WTC11 (cell line): ENCODE measurements at regions not wholly inside any gene's neighbourhood (a gene's known extent, or its start where the extent isn't known, plus 50 kb on each side); places are given as distances from the start of the nearest gene placed in this dataset.

ENCODE experiments used
- ATAC-seq: fragments of 200-7000 bp; cut with Tn5 transposase; 2 replicates; pipeline ENCODE4 v1.10.0; 2021; ENCODE audit warnings: mild to moderate bottlenecking, moderate library complexity
- CTCF ChIA-PET: fragments of 300-600 bp; sonication (Branson Sonifier 250); formaldehyde crosslinking; loops from one replicate; lab custom pipeline; 2021; ENCODE audit warnings: antibody characterized with exemption; lab: Charles Lee
- POLR2A ChIA-PET: fragments of 350-600 bp; sonication (Branson Sonifier 250); formaldehyde crosslinking; loops from one replicate; lab custom pipeline; 2021; ENCODE audit warnings: antibody characterized with exemption; lab: Charles Lee
- DNase-seq: peaks from one replicate; pipeline ENCODE4 v3.0.0; 2021; ENCODE audit warnings: low spot score
- H3K27ac Mint-ChIP-seq: 2 replicates; pipeline ENCODE4 v1.8.0; 2021; ENCODE audit warnings: mixed read lengths
- H3K27me3 Mint-ChIP-seq: 2 replicates; pipeline ENCODE4 v1.8.0; 2021; ENCODE audit warnings: low read depth, mild to moderate bottlenecking, moderate library complexity, mixed read lengths
- H3K36me3 Mint-ChIP-seq: 2 replicates; pipeline ENCODE4 v1.8.0; 2021; ENCODE audit warnings: mixed read lengths
- H3K4me1 Mint-ChIP-seq: 2 replicates; pipeline ENCODE4 v1.8.0; 2022; ENCODE audit warnings: mixed read lengths
- H3K4me3 Mint-ChIP-seq: 2 replicates; pipeline ENCODE4 v1.8.0; 2021; ENCODE audit warnings: mild to moderate bottlenecking, moderate library complexity, mixed read lengths
- H3K9me3 Mint-ChIP-seq: 2 replicates; pipeline ENCODE4 v1.8.0; 2021; ENCODE audit warnings: mixed read lengths
- CBFB ChIP-seq: sonication (generic); formaldehyde crosslinking; IDR thresholded peaks from 2 replicates; pipeline ENCODE4 v1.8.1; 2022; ENCODE audit warnings: mild to moderate bottlenecking, low read depth, missing genetic modification reagents
- FOXK1 ChIP-seq: sonication (generic); formaldehyde crosslinking; IDR thresholded peaks from 2 replicates; pipeline ENCODE4 v1.8.0; 2022; ENCODE audit warnings: mild to moderate bottlenecking, moderate library complexity, missing genetic modification reagents
- FOXP1 ChIP-seq: sonication (generic); formaldehyde crosslinking; IDR thresholded peaks from 2 replicates; pipeline ENCODE4 v1.8.0; 2022; ENCODE audit warnings: missing genetic modification reagents, mild to moderate bottlenecking, moderate library complexity, borderline replicate concordance
- GABPB1 ChIP-seq: sonication (generic); formaldehyde crosslinking; IDR thresholded peaks from 2 replicates; pipeline ENCODE4 v1.8.1; 2023; ENCODE audit warnings: mild to moderate bottlenecking, missing genetic modification reagents
- MXD4 ChIP-seq: fragments of 250-450 bp; sonication (Bioruptor Pico); IDR thresholded peaks from 2 replicates; pipeline ENCODE4 v1.8.0; 2021; ENCODE audit warnings: mild to moderate bottlenecking, moderate library complexity, borderline replicate concordance
- NFE2L1 ChIP-seq: sonication (generic); formaldehyde crosslinking; IDR thresholded peaks from 2 replicates; pipeline ENCODE4 v1.8.1; 2023; ENCODE audit warnings: missing genetic modification reagents
- NR1H2 ChIP-seq: sonication (generic); formaldehyde crosslinking; IDR thresholded peaks from 2 replicates; pipeline ENCODE4 v1.9.0; 2021; ENCODE audit warnings: mild to moderate bottlenecking, moderate library complexity, missing genetic modification reagents
- NR2C2 ChIP-seq: sonication (generic); formaldehyde crosslinking; IDR thresholded peaks from 2 replicates; pipeline ENCODE4 v1.8.0; 2022; ENCODE audit warnings: mild to moderate bottlenecking, missing genetic modification reagents
- OVOL2 ChIP-seq: fragments of 250-450 bp; sonication (Bioruptor Pico); IDR thresholded peaks from 2 replicates; pipeline ENCODE4 v1.9.0; 2021; ENCODE audit warnings: mild to moderate bottlenecking, borderline replicate concordance
- PRRX2 ChIP-seq: fragments of 250-450 bp; sonication (Bioruptor Pico); IDR thresholded peaks from 2 replicates; pipeline ENCODE4 v1.8.0; 2021; ENCODE audit warnings: mild to moderate bottlenecking
- SP1 ChIP-seq: sonication (generic); formaldehyde crosslinking; conservative IDR thresholded peaks from 2 replicates; pipeline ENCODE4 v1.8.1; 2022; ENCODE audit warnings: missing genetic modification reagents
- TCF7 ChIP-seq: sonication (generic); formaldehyde crosslinking; IDR thresholded peaks from 2 replicates; pipeline ENCODE4 v1.8.0; 2022; ENCODE audit warnings: mild to moderate bottlenecking, low read depth, missing genetic modification reagents, moderate library complexity
- TEAD1 ChIP-seq: sonication (generic); formaldehyde crosslinking; IDR thresholded peaks from 2 replicates; pipeline ENCODE4 v1.8.0; 2022; ENCODE audit warnings: mild to moderate bottlenecking, missing genetic modification reagents
- ZNF121 ChIP-seq: sonication (generic); formaldehyde crosslinking; IDR thresholded peaks from 2 replicates; pipeline ENCODE4 v1.8.0; 2023; ENCODE audit warnings: missing genetic modification reagents
- ZNF219 ChIP-seq: sonication (generic); formaldehyde crosslinking; IDR thresholded peaks from 2 replicates; pipeline ENCODE4 v1.8.0; 2023; ENCODE audit warnings: missing genetic modification reagents, mild to moderate bottlenecking, borderline replicate concordance
- ZNF396 ChIP-seq: fragments of 250-450 bp; sonication (Bioruptor Pico); IDR thresholded peaks from 2 replicates; pipeline ENCODE4 v1.8.0; 2021; ENCODE audit warnings: mild to moderate bottlenecking, moderate library complexity, borderline replicate concordance
- ZNF416 ChIP-seq: fragments of 250-450 bp; sonication (Bioruptor Pico); IDR thresholded peaks from 2 replicates; pipeline ENCODE4 v1.9.0; 2021; ENCODE audit warnings: mild to moderate bottlenecking, inconsistent platforms
- ZNF423 ChIP-seq: fragments of 250-450 bp; sonication (Bioruptor Pico); IDR thresholded peaks from 2 replicates; pipeline ENCODE4 v2.1.2; 2022; ENCODE audit warnings: mild to moderate bottlenecking, moderate library complexity
- ZNF671 ChIP-seq: fragments of 250-450 bp; sonication (Bioruptor Pico); IDR thresholded peaks from 2 replicates; pipeline ENCODE4 v1.8.0; 2021; ENCODE audit warnings: mild to moderate bottlenecking
- TF ChIP-seq, protein P1 (sequence below): fragments of 200-600 bp; IDR thresholded peaks from 2 replicates; pipeline ENCODE4 v1.8.0; 2022; ENCODE audit warnings: antibody characterized with exemption
- TF ChIP-seq, protein P2 (sequence below): fragments of 250-450 bp; sonication (Bioruptor Pico); IDR thresholded peaks from 2 replicates; pipeline ENCODE4 v1.9.0; 2021; ENCODE audit warnings: mild to moderate bottlenecking
- TF ChIP-seq, protein P3 (sequence below): sonication (generic); formaldehyde crosslinking; IDR thresholded peaks from 2 replicates; pipeline ENCODE4 v1.8.1; 2022; ENCODE audit warnings: low read depth, mild to moderate bottlenecking, moderate library complexity, missing genetic modification reagents, borderline replicate concordance
- TF ChIP-seq, protein P4 (sequence below): sonication (generic); formaldehyde crosslinking; IDR thresholded peaks from 2 replicates; pipeline ENCODE4 v1.8.0; 2022; ENCODE audit warnings: mild to moderate bottlenecking, missing genetic modification reagents
- TF ChIP-seq, protein P5 (sequence below): sonication (generic); formaldehyde crosslinking; IDR thresholded peaks from 2 replicates; pipeline ENCODE4 v1.8.1; 2023; ENCODE audit warnings: mild to moderate bottlenecking, missing genetic modification reagents
- TF ChIP-seq, protein P6 (sequence below): fragments of 250-450 bp; sonication (Bioruptor Pico); IDR thresholded peaks from 2 replicates; pipeline ENCODE4 v1.9.0; 2021; ENCODE audit warnings: mild to moderate bottlenecking
- TF ChIP-seq, protein P7 (sequence below): fragments of 250-450 bp; sonication (Bioruptor Pico); IDR thresholded peaks from 2 replicates; pipeline ENCODE4 v2.1.2; 2022; ENCODE audit warnings: mild to moderate bottlenecking, moderate library complexity
- TF ChIP-seq, protein P8 (sequence below): sonication (generic); formaldehyde crosslinking; IDR thresholded peaks from 2 replicates; pipeline ENCODE4 v1.8.0; 2022; ENCODE audit warnings: mild to moderate bottlenecking, missing genetic modification reagents

DNA sequence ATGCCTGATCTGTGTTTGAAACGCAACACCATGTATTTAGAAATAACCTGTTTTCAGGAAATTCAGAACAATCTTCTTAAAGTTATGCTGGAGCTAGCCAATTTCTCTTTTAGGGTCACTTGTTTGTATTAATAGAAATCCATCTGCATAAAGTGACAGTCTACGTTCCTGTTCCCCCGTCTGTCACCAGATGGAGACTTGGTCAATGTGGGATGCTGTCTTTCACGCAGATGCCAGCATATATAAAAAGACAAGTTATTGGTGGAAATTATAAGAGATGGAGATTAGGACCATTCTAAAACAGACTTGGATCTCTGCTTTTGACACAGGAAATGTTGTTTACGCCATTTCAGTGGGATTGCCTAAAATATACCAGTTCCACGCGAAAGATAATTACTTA lies 162.5 kb upstream of the STMND1 start:
- no peak overlapping the region for H3K4me3 Mint-ChIP-seq
- POLR2A ChIA-PET, result no interaction called here
- peaks cover 6% of the 10 kb centered on the region for H3K4me1 Mint-ChIP-seq
- ATAC-seq, result no peak
- H3K9me3 Mint-ChIP-seq, result no peaks in the 10 kb centered on the region
- H3K27ac Mint-ChIP-seq, result no peak overlapping the region
- H3K36me3 Mint-ChIP-seq, result no peaks in the 10 kb centered on the region
- TF ChIP-seq NR1H2 (CRISPR knock-in tag), result no peak
- TF ChIP-seq FOXP1 (CRISPR knock-in tag), result no peak
- no peak for TF ChIP-seq NFE2L1
- TF ChIP-seq NR2C2 (CRISPR knock-in tag), result no peak
- TF ChIP-seq, protein P1, sequence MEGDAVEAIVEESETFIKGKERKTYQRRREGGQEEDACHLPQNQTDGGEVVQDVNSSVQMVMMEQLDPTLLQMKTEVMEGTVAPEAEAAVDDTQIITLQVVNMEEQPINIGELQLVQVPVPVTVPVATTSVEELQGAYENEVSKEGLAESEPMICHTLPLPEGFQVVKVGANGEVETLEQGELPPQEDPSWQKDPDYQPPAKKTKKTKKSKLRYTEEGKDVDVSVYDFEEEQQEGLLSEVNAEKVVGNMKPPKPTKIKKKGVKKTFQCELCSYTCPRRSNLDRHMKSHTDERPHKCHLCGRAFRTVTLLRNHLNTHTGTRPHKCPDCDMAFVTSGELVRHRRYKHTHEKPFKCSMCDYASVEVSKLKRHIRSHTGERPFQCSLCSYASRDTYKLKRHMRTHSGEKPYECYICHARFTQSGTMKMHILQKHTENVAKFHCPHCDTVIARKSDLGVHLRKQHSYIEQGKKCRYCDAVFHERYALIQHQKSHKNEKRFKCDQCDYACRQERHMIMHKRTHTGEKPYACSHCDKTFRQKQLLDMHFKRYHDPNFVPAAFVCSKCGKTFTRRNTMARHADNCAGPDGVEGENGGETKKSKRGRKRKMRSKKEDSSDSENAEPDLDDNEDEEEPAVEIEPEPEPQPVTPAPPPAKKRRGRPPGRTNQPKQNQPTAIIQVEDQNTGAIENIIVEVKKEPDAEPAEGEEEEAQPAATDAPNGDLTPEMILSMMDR, result no peak
- TF ChIP-seq, protein P2, sequence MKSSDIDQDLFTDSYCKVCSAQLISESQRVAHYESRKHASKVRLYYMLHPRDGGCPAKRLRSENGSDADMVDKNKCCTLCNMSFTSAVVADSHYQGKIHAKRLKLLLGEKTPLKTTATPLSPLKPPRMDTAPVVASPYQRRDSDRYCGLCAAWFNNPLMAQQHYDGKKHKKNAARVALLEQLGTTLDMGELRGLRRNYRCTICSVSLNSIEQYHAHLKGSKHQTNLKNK (CRISPR knock-in tag), result no peak
- TF ChIP-seq PRRX2 (CRISPR knock-in tag), result no peak
- TF ChIP-seq, protein P3, sequence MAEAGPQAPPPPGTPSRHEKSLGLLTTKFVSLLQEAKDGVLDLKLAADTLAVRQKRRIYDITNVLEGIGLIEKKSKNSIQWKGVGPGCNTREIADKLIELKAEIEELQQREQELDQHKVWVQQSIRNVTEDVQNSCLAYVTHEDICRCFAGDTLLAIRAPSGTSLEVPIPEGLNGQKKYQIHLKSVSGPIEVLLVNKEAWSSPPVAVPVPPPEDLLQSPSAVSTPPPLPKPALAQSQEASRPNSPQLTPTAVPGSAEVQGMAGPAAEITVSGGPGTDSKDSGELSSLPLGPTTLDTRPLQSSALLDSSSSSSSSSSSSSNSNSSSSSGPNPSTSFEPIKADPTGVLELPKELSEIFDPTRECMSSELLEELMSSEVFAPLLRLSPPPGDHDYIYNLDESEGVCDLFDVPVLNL (CRISPR knock-in tag), result no peak
- no peak for TF ChIP-seq ZNF219
- no peak for TF ChIP-seq ZNF396 (CRISPR knock-in tag)
- TF ChIP-seq ZNF121 (CRISPR knock-in tag), result no peak
- no peak for TF ChIP-seq FOXK1
- TF ChIP-seq ZNF416 (CRISPR knock-in tag), result no peak
- TF ChIP-seq, protein P4, sequence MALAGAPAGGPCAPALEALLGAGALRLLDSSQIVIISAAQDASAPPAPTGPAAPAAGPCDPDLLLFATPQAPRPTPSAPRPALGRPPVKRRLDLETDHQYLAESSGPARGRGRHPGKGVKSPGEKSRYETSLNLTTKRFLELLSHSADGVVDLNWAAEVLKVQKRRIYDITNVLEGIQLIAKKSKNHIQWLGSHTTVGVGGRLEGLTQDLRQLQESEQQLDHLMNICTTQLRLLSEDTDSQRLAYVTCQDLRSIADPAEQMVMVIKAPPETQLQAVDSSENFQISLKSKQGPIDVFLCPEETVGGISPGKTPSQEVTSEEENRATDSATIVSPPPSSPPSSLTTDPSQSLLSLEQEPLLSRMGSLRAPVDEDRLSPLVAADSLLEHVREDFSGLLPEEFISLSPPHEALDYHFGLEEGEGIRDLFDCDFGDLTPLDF (CRISPR knock-in tag), result no peak
- no peak for TF ChIP-seq GABPB1 (CRISPR knock-in tag)
- no peak for TF ChIP-seq TEAD1 (CRISPR knock-in tag)
- no peaks in the 10 kb centered on the region for H3K27me3 Mint-ChIP-seq
- no peak for DNase-seq
- CTCF ChIA-PET, result interaction anchor here (0.5 kb wide), 1 partner anchor 119 kb away, joined by 4 read pairs; no protein-coding TSS in a partner anchor

DNA sequence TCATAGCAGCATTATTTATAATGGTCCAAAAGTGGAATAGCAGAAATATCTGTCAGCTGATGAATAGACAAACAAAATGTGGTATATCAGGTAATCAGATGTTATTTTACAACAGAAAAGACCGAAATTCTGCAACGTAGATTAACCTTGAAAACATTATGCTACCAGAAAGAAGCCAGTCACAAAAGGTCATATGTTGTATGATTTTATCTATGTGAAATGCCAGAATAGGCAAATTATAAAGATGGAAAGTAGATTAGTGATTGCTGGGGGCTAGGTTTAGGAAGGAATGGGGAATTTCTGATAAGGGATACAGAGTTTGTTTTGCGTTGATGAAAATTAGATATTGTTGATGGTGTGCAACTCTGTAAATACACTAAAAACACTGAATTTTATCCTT lies 165.0 kb upstream of the STMND1 start:
- ChIA-PET CTCF (no interaction called here), POLR2A (no interaction called here)
- H3K27ac Mint-ChIP-seq, result no peak overlapping the region
- H3K4me1 Mint-ChIP-seq, result peaks cover 6% of the 10 kb centered on the region
- no peaks in the 10 kb centered on the region; the same call in 1 of the 2 replicates for H3K27me3 Mint-ChIP-seq
- no peaks in the 10 kb centered on the region for H3K9me3 Mint-ChIP-seq
- ATAC-seq (no peak), DNase-seq (no peak)
- no peaks in the 10 kb centered on the region for H3K36me3 Mint-ChIP-seq
- H3K4me3 Mint-ChIP-seq, result no peak overlapping the region
- TF ChIP-seq SP1 (CRISPR knock-in tag) (no peak), MXD4 (CRISPR knock-in tag) (no peak), ZNF423 (CRISPR knock-in tag) (no peak), ZNF671 (CRISPR knock-in tag) (no peak), OVOL2 (CRISPR knock-in tag) (no peak), CBFB (CRISPR knock-in tag) (no peak), FOXP1 (CRISPR knock-in tag) (no peak), TCF7 (CRISPR knock-in tag) (no peak)
- TF ChIP-seq, protein P5, sequence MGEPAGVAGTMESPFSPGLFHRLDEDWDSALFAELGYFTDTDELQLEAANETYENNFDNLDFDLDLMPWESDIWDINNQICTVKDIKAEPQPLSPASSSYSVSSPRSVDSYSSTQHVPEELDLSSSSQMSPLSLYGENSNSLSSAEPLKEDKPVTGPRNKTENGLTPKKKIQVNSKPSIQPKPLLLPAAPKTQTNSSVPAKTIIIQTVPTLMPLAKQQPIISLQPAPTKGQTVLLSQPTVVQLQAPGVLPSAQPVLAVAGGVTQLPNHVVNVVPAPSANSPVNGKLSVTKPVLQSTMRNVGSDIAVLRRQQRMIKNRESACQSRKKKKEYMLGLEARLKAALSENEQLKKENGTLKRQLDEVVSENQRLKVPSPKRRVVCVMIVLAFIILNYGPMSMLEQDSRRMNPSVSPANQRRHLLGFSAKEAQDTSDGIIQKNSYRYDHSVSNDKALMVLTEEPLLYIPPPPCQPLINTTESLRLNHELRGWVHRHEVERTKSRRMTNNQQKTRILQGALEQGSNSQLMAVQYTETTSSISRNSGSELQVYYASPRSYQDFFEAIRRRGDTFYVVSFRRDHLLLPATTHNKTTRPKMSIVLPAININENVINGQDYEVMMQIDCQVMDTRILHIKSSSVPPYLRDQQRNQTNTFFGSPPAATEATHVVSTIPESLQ (CRISPR knock-in tag), result no peak
- TF ChIP-seq, protein P6, sequence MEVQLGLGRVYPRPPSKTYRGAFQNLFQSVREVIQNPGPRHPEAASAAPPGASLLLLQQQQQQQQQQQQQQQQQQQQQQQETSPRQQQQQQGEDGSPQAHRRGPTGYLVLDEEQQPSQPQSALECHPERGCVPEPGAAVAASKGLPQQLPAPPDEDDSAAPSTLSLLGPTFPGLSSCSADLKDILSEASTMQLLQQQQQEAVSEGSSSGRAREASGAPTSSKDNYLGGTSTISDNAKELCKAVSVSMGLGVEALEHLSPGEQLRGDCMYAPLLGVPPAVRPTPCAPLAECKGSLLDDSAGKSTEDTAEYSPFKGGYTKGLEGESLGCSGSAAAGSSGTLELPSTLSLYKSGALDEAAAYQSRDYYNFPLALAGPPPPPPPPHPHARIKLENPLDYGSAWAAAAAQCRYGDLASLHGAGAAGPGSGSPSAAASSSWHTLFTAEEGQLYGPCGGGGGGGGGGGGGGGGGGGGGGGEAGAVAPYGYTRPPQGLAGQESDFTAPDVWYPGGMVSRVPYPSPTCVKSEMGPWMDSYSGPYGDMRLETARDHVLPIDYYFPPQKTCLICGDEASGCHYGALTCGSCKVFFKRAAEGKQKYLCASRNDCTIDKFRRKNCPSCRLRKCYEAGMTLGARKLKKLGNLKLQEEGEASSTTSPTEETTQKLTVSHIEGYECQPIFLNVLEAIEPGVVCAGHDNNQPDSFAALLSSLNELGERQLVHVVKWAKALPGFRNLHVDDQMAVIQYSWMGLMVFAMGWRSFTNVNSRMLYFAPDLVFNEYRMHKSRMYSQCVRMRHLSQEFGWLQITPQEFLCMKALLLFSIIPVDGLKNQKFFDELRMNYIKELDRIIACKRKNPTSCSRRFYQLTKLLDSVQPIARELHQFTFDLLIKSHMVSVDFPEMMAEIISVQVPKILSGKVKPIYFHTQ (CRISPR knock-in tag), result no peak
- TF ChIP-seq, protein P7, sequence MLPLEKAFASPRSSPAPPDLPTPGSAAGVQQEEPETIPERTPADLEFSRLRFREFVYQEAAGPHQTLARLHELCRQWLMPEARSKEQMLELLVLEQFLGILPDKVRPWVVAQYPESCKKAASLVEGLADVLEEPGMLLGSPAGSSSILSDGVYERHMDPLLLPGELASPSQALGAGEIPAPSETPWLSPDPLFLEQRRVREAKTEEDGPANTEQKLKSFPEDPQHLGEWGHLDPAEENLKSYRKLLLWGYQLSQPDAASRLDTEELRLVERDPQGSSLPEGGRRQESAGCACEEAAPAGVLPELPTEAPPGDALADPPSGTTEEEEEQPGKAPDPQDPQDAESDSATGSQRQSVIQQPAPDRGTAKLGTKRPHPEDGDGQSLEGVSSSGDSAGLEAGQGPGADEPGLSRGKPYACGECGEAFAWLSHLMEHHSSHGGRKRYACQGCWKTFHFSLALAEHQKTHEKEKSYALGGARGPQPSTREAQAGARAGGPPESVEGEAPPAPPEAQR (CRISPR knock-in tag), result no peak
- TF ChIP-seq, protein P8, sequence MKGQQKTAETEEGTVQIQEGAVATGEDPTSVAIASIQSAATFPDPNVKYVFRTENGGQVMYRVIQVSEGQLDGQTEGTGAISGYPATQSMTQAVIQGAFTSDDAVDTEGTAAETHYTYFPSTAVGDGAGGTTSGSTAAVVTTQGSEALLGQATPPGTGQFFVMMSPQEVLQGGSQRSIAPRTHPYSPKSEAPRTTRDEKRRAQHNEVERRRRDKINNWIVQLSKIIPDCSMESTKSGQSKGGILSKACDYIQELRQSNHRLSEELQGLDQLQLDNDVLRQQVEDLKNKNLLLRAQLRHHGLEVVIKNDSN, result no peak
